ENCODE measurements at regions not wholly inside any gene's neighbourhood (a gene's known extent, or its start where the extent isn't known, plus 50 kb on each side); places are given as distances from the start of the nearest gene placed in this dataset.

- no peak for TF ChIP-seq CTCF (IDR thresholded peaks at IDR 0.05; ENCODE audit: low read depth, low read length)
- TF ChIP-seq EZH2phosphoT487 (IDR thresholded peaks at IDR 0.05; ENCODE audit: low read depth) = no peak
Observed at GRCh38 chr1:55927702-55928290, 651.6 kb downstream of the PLPP3 start.

Data from OCI-LY3 (cell line).